ENCODE measurements at regions not wholly inside any gene's neighbourhood (a gene's known extent, or its start where the extent isn't known, plus 50 kb on each side); places are given as distances from the start of the nearest gene placed in this dataset.
A peak's percentile ranks its signal among the peaks of the same experiment; 100 is the strongest.

- no peak for DNase-seq
Observed at GRCh38 chr22:44402196-44403111, 89.7 kb upstream of the SHISAL1 start.

- DNase-seq, result no peak
Observed at GRCh38 chr22:44401783-44402110, 89.0 kb upstream of the SHISAL1 start.

GRCh38 chr22:44400763-44401060 is 88.0 kb upstream of the SHISAL1 start:
- no peak for DNase-seq

GRCh38 chr22:44399906-44400762 is 87.4 kb upstream of the SHISAL1 start:
- no peak for DNase-seq

- no peak for DNase-seq
Observed at GRCh38 chr22:44398856-44399837, 86.4 kb upstream of the SHISAL1 start.

- no peak for DNase-seq
Observed at GRCh38 chr22:44396727-44397722, 84.3 kb upstream of the SHISAL1 start.

- no peak for DNase-seq
Observed at GRCh38 chr22:44396021-44396726, 83.4 kb upstream of the SHISAL1 start.

GRCh38 chr22:44395118-44396005 is 82.6 kb upstream of the SHISAL1 start:
- DNase-seq, result no peak

GRCh38 chr22:44394246-44395117 is 81.7 kb upstream of the SHISAL1 start:
- no peak for DNase-seq

GRCh38 chr22:44393066-44393465 is 80.3 kb upstream of the SHISAL1 start:
- no peak for DNase-seq

GRCh38 chr22:44392446-44392921 is 79.7 kb upstream of the SHISAL1 start:
- no peak for DNase-seq

GRCh38 chr22:44391481-44392445 is 79.0 kb upstream of the SHISAL1 start:
- DNase-seq, result peak; percentile 12

GRCh38 chr22:44391015-44391414 is 78.3 kb upstream of the SHISAL1 start:
- DNase-seq, result no peak

- no peak for DNase-seq
Observed at GRCh38 chr22:44390613-44390970, 77.8 kb upstream of the SHISAL1 start.

GRCh38 chr22:44389926-44390612 is 77.3 kb upstream of the SHISAL1 start:
- DNase-seq, result no peak

- no peak for DNase-seq
Observed at GRCh38 chr22:44389181-44389580, 76.4 kb upstream of the SHISAL1 start.

GRCh38 chr22:44387486-44387885 is 74.7 kb upstream of the SHISAL1 start:
- DNase-seq, result no peak

All from NCI-H1105 treated with DMSO at 0.1 percent for 48 hours (cell line).